IPS-20b (cell line): ENCODE measurements at regions not wholly inside any gene's neighbourhood (a gene's known extent, or its start where the extent isn't known, plus 50 kb on each side); places are given as distances from the start of the nearest gene placed in this dataset.
A peak's percentile ranks its signal among the peaks of the same experiment; 100 is the strongest.

ENCODE experiments used
- H3K27ac ChIP-seq: one replicate; pipeline ENCODE4 v1.5.1; 2013; ENCODE audit warnings: low read length
- H3K27me3 ChIP-seq: 2 replicates; pipeline ENCODE4 v1.6.1; 2013; ENCODE audit warnings: mild to moderate bottlenecking, low read length, inconsistent platforms; ENCODE audit not compliant: insufficient read depth
- H3K36me3 ChIP-seq: 2 replicates; pipeline ENCODE4 v1.6.1; 2013; ENCODE audit warnings: low read depth, mild to moderate bottlenecking, inconsistent platforms, low read length, moderate library complexity; ENCODE audit not compliant: insufficient read depth
- H3K4me1 ChIP-seq: 2 replicates; pipeline ENCODE4 v1.6.1; 2013; ENCODE audit warnings: mild to moderate bottlenecking, control low read depth, inconsistent platforms, low read length, moderate library complexity; ENCODE audit not compliant: insufficient read depth
- H3K4me3 ChIP-seq: 2 replicates; pipeline ENCODE4 v1.5.1; 2013; ENCODE audit warnings: mild to moderate bottlenecking, low read length, inconsistent platforms
- H3K9ac ChIP-seq: 2 replicates; pipeline ENCODE4 v1.6.1; 2013; ENCODE audit warnings: low read depth, mild to moderate bottlenecking, inconsistent platforms, low read length, moderate library complexity
- H3K9me3 ChIP-seq: 2 replicates; pipeline ENCODE4 v1.6.1; 2013; ENCODE audit warnings: mild to moderate bottlenecking, low read depth, low read length, inconsistent platforms; ENCODE audit not compliant: insufficient read depth

- H3K4me3 ChIP-seq = no peak overlapping the region
- H3K9me3 ChIP-seq = no peaks in the 10 kb centered on the region
- H3K27me3 ChIP-seq = no peaks in the 10 kb centered on the region
- no peak overlapping the region for H3K27ac ChIP-seq
- no peak overlapping the region for H3K9ac ChIP-seq
- H3K36me3 ChIP-seq = no peaks in the 10 kb centered on the region
- peaks cover 12% of the 10 kb centered on the region for H3K4me1 ChIP-seq
Measured at GRCh38 chr11:8330896-8331295, 67.2 kb upstream of the LMO1 start.

GRCh38 chr11:8330404-8330803 is 66.7 kb upstream of the LMO1 start:
- Histone ChIP-seq H3K4me3 (no peak overlapping the region), H3K27ac (no peak overlapping the region)

GRCh38 chr11:8329847-8330361 is 66.2 kb upstream of the LMO1 start:
- Histone ChIP-seq H3K9ac (no peak overlapping the region), H3K27ac (no peak overlapping the region), H3K4me3 (no peak overlapping the region), H3K4me1 (peaks cover 12% of the 10 kb centered on the region), H3K27me3 (no peaks in the 10 kb centered on the region), H3K36me3 (no peaks in the 10 kb centered on the region), H3K9me3 (no peaks in the 10 kb centered on the region)

More at GRCh38 chr11:8330404-8330803, 66.7 kb upstream of the LMO1 start:
- peaks cover 12% of the 10 kb centered on the region for H3K4me1 ChIP-seq
- no peaks in the 10 kb centered on the region for H3K9me3 ChIP-seq
- H3K9ac ChIP-seq = no peak overlapping the region
- H3K27me3 ChIP-seq = no peaks in the 10 kb centered on the region
- no peaks in the 10 kb centered on the region for H3K36me3 ChIP-seq

- Histone ChIP-seq H3K9me3 (no peaks in the 10 kb centered on the region), H3K4me3 (peak overlapping the region; percentile 45; the same call in 1 of the 2 replicates), H3K36me3 (no peaks in the 10 kb centered on the region), H3K27ac (no peak overlapping the region), H3K4me1 (peaks cover 12% of the 10 kb centered on the region), H3K9ac (no peak overlapping the region; the same call in 1 of the 2 replicates), H3K27me3 (no peaks in the 10 kb centered on the region)
Measured at GRCh38 chr11:8329336-8329735, 65.7 kb upstream of the LMO1 start.

- Histone ChIP-seq H3K9ac (no peak overlapping the region; the same call in 1 of the 2 replicates), H3K9me3 (no peaks in the 10 kb centered on the region), H3K36me3 (no peaks in the 10 kb centered on the region), H3K4me1 (peaks cover 12% of the 10 kb centered on the region), H3K4me3 (peak overlapping the region; percentile 45; the same call in 1 of the 2 replicates), H3K27me3 (no peaks in the 10 kb centered on the region), H3K27ac (no peak overlapping the region)
Measured at GRCh38 chr11:8328848-8329330, 65.2 kb upstream of the LMO1 start.

- H3K9ac ChIP-seq = no peak overlapping the region
- no peak overlapping the region for H3K27ac ChIP-seq
Measured at GRCh38 chr11:8328231-8328794, 64.6 kb upstream of the LMO1 start.

GRCh38 chr11:8327761-8328192 is 64.1 kb upstream of the LMO1 start:
- H3K9ac ChIP-seq = no peak overlapping the region
- no peak overlapping the region for H3K4me3 ChIP-seq
- no peaks in the 10 kb centered on the region for H3K36me3 ChIP-seq

More at GRCh38 chr11:8328231-8328794, 64.6 kb upstream of the LMO1 start:
- no peaks in the 10 kb centered on the region for H3K36me3 ChIP-seq
- no peak overlapping the region for H3K4me3 ChIP-seq
- peaks cover 12% of the 10 kb centered on the region for H3K4me1 ChIP-seq
- H3K9me3 ChIP-seq = no peaks in the 10 kb centered on the region
- no peaks in the 10 kb centered on the region for H3K27me3 ChIP-seq

GRCh38 chr11:8326337-8326736 is 62.7 kb upstream of the LMO1 start:
- Histone ChIP-seq H3K27me3 (no peaks in the 10 kb centered on the region), H3K4me3 (no peak overlapping the region), H3K9me3 (no peaks in the 10 kb centered on the region), H3K9ac (no peak overlapping the region), H3K4me1 (peaks cover 12% of the 10 kb centered on the region), H3K36me3 (no peaks in the 10 kb centered on the region), H3K27ac (no peak overlapping the region)

More at GRCh38 chr11:8327761-8328192, 64.1 kb upstream of the LMO1 start:
- Histone ChIP-seq H3K9me3 (no peaks in the 10 kb centered on the region), H3K27ac (no peak overlapping the region), H3K27me3 (no peaks in the 10 kb centered on the region), H3K4me1 (peaks cover 12% of the 10 kb centered on the region)

GRCh38 chr11:8325591-8326304 is 62.1 kb upstream of the LMO1 start:
- H3K9ac ChIP-seq = no peak overlapping the region
- no peaks in the 10 kb centered on the region for H3K27me3 ChIP-seq
- H3K9me3 ChIP-seq = no peaks in the 10 kb centered on the region
- no peak overlapping the region for H3K27ac ChIP-seq
- no peak overlapping the region for H3K4me3 ChIP-seq
- peaks cover 12% of the 10 kb centered on the region for H3K4me1 ChIP-seq
- H3K36me3 ChIP-seq = no peaks in the 10 kb centered on the region

GRCh38 chr11:8323161-8323935 is 59.7 kb upstream of the LMO1 start:
- Histone ChIP-seq H3K27me3 (no peaks in the 10 kb centered on the region), H3K4me1 (peaks cover 7% of the 10 kb centered on the region), H3K36me3 (no peaks in the 10 kb centered on the region), H3K27ac (no peak overlapping the region), H3K9ac (no peak overlapping the region), H3K9me3 (no peaks in the 10 kb centered on the region), H3K4me3 (no peak overlapping the region)

- Histone ChIP-seq H3K9ac (no peak overlapping the region), H3K4me1 (no peaks in the 10 kb centered on the region; the same call in 1 of the 2 replicates), H3K27me3 (no peaks in the 10 kb centered on the region), H3K4me3 (no peak overlapping the region), H3K27ac (no peak overlapping the region), H3K9me3 (no peaks in the 10 kb centered on the region), H3K36me3 (no peaks in the 10 kb centered on the region)
Measured at GRCh38 chr11:8321876-8322275, 58.2 kb upstream of the LMO1 start.
